Muscle of leg (tissue), 3 donors: ENCODE measurements at regions not wholly inside any gene's neighbourhood (a gene's known extent, or its start where the extent isn't known, plus 50 kb on each side); places are given as distances from the start of the nearest gene placed in this dataset.
"Not testable (repeated sequence)": the region's sequence is repeated elsewhere in the genome, so short reads cannot be mapped to it uniquely, and the experiment has no call there.

Experiments used
- DNase-seq: peaks from one replicate; pipeline ENCODE4 v3.0.0; 2013
- H3K27ac ChIP-seq: one replicate; pipeline ENCODE4 v1.5.1; 2013; ENCODE audit warnings: mild to moderate bottlenecking, low read length, control low read depth
- H3K27me3 ChIP-seq: one replicate; pipeline ENCODE4 v1.6.1; 2013; ENCODE audit warnings: low read length; ENCODE audit not compliant: control insufficient read depth, insufficient read depth
- H3K36me3 ChIP-seq: one replicate; pipeline ENCODE4 v1.6.1; 2013; ENCODE audit warnings: low read length; ENCODE audit not compliant: control insufficient read depth, insufficient read depth
- H3K4me1 ChIP-seq: one replicate; pipeline ENCODE4 v1.6.1; 2013; ENCODE audit warnings: low read length; ENCODE audit not compliant: control insufficient read depth, insufficient read depth
- H3K4me3 ChIP-seq: one replicate; pipeline ENCODE4 v1.5.1; 2013; ENCODE audit warnings: low read length, control low read depth
- H3K9me3 ChIP-seq: replicated peaks from 2 replicates; pipeline ENCODE4 v1.6.1; 2013; ENCODE audit warnings: low read depth, low read length; ENCODE audit not compliant: control insufficient read depth
- WGBS: methylation state at CpG from one replicate; pipeline ENCODE4 v1.1.5; 2013; ENCODE audit warnings: missing lambda C conversion rate; ENCODE audit not compliant: insufficient coverage; 5-methylcytosine and 5-hydroxymethylcytosine counted together

DNA sequence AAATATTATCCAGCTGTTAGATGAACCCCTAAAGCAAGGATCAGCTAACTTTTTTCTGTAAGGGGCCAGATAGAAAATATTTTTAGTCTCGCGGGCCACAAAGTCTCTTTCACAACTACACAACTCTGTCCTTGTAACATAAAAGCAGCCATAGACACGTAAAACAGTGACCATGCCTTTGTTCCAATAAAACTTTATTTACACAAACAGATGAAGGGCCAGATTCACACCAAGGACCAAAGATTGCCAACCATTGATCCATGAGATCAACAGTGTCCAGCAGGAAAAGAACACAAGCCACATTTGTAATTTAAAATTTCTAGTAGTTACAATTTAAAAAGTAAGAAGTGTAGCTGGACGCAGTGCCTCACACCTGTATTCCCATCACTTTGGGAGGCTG lies 109.7 kb downstream of the PHETA1 start:
- no peak for DNase-seq
- no peak overlapping the region for H3K27ac ChIP-seq
- H3K4me1 ChIP-seq, result no peaks in the 10 kb centered on the region
- H3K27me3 ChIP-seq, result peaks cover 3% of the 10 kb centered on the region
- H3K9me3 ChIP-seq, result no peaks in the 10 kb centered on the region
- no peak overlapping the region for H3K4me3 ChIP-seq
- WGBS, result 86% methylated on average over 1 of the region's 4 CpGs
- H3K36me3 ChIP-seq, result no peaks in the 10 kb centered on the region

DNA sequence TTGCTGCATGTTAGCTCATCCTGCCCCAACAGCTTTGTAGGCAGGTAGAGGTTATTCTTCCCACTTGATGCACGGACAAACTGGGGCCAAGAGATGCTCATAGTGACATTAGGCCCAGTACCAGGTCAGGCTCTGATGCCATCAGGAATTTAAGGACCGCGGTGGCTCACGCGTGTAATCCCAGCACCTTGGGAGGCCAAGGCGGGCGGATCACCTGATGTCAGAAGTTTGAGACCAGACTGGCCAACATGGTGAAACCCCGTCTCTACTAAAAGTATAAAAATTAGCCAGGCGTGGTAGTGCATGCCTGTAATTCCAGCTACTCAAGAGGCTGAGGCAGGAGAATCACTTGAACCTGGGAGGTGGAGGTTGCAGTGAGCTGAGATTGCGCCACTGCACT lies 110.8 kb downstream of the PHETA1 start:
- 87% methylated on average over 5 of the region's 10 CpGs for WGBS
- H3K9me3 ChIP-seq, H3K4me3 ChIP-seq, H3K36me3 ChIP-seq, DNase-seq, H3K27ac ChIP-seq, H3K4me1 ChIP-seq: not testable (repeated sequence)
- peaks cover 11% of the 10 kb centered on the region for H3K27me3 ChIP-seq

DNA sequence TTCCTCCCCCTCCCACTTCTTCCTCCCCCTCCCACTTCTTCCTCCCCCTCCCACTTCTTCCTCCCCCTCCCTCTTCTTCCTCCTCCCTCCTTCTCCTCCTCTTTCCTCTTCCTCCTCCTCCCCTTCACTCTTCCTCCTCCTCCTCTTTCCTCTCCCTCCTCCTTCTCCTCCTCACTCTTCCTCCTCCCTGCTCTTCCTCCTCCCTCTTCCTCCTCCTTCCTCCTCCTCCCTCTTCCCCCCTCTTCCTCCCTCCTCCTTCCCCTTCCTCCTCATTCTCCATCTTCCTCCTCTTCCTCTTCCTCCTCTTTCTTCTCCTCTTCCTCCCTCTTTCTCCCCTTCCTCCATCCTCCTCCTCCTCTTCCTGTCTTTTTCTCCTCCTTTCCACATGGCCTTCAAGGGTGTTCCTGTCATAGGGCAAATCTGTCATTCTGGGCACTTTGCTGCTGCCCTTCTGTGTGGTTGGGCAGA lies 111.4 kb downstream of the PHETA1 start:
- H3K4me3 ChIP-seq, result no peak overlapping the region
- no peaks in the 10 kb centered on the region for H3K9me3 ChIP-seq
- no peak for DNase-seq
- H3K36me3 ChIP-seq, result no peaks in the 10 kb centered on the region
- H3K4me1 ChIP-seq, result no peaks in the 10 kb centered on the region
- H3K27me3 ChIP-seq, result peaks cover 15% of the 10 kb centered on the region
- no peak overlapping the region for H3K27ac ChIP-seq

DNA sequence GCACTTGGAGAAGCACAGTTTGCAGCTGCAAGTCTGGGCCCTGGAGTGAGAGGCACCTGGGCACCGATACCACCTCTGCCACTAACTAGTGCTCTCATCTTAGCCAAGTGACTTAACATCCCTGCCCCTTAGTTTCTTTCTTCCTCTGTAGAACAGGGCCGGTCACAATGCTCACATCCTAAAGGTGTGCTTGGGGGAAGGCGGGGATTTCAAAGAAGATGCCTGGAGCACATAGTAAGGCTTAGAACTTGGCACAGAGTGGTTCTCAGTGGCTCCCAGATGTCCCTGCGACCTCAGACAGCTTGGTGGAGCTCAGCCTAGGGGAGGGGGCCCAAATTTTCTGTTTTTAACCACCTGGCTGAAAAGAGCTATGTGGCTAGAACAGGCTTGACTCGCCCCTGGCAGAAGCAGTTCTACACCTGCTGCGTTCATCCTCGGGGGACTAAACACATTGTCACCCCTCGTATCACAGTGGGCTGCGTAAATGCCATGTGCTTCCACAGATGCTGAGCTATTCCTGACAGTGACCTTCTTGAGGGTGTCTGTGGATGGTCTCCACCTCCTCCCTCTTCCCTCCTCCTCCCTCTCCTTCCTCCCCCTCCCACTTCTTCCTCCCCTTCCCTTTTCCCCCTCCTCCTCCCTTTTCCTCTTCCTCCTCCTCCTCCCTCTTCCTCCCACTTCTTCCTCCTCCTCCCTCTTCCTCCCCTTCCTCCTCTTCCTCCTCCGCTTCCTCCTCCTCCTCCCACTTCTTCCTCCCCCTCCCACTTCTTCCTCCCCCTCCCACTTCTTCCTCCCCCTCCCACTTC lies 112.1 kb downstream of the PHETA1 start:
- WGBS, result 51% methylated on average over 7 of the region's 10 CpGs
- no peak for DNase-seq
- H3K27ac ChIP-seq, result no peak overlapping the region

DNA sequence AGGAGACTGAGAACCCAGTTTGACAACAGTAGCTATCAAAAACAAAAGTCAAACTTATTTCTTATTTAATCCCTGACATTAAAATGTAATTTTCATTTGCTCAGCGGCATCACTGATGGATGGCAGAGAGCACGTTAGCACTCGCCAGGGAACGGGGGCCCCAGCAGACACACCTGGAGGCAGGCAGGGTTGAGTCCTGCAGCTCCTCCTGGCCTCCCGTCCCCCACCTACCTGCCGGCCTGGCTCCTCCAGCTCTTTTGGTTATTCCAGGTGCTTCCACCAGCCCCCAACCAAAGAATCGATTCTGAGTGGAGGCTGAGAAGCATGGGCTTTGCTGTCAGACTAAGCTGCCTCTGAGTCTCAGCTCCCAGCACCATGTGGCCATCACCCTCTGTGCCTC lies 113.6 kb downstream of the PHETA1 start:
- H3K27ac ChIP-seq, result no peak overlapping the region
- 64% methylated on average over 7 of the region's 7 CpGs for WGBS
- peaks cover 25% of the 10 kb centered on the region for H3K27me3 ChIP-seq
- H3K9me3 ChIP-seq, result no peaks in the 10 kb centered on the region
- DNase-seq, result no peak
- H3K4me3 ChIP-seq, result no peak overlapping the region
- H3K4me1 ChIP-seq, result no peaks in the 10 kb centered on the region
- H3K36me3 ChIP-seq, result no peaks in the 10 kb centered on the region

More for the DNA sequence above, 112.1 kb downstream of the PHETA1 start:
- no peaks in the 10 kb centered on the region for H3K9me3 ChIP-seq
- no peak overlapping the region for H3K4me3 ChIP-seq
- no peaks in the 10 kb centered on the region for H3K4me1 ChIP-seq
- H3K36me3 ChIP-seq, result no peaks in the 10 kb centered on the region
- H3K27me3 ChIP-seq, result peaks cover 21% of the 10 kb centered on the region

DNA sequence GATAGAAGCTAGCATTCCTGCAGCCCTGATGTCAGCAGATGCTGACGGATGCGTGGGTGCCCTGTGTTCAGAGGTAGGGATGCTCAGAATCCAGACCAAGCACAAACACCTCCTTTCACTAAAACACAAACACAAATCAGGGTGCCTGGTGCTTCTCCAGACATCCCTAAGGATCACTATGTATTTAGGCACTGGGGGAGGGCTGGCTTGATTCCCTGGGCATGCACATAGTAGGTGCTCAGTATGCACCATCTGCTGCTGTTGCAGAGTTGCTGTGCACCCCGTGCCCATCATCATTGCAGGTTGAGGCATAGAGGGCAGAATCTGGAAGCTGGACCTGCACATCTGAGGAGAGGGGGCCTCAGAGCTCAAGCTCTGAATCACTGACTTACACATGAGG lies 114.8 kb downstream of the PHETA1 start:
- peaks cover 28% of the 10 kb centered on the region for H3K27me3 ChIP-seq
- 75% methylated on average over 1 of the region's 3 CpGs for WGBS

DNA sequence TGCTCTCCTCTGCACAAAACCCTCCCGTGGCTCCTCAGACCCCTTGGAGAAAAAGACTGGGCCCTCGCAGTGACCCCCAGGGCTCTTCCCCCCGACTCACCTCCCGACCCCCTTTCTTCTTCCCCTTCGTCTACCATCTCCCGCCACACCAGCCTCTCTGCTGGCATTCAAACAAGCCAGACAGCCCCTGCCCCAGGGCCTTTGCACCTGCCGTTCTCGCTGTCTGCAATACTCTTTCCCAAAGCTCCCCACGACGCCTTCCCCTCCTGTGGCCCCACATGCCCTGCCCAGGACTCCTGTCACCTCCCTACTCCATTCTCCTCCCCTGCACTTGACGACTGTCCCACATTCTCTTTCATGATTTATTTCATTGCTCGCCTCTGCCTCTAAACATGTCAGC lies 115.7 kb downstream of the PHETA1 start:
- Histone ChIP-seq H3K27me3 (peaks cover 31% of the 10 kb centered on the region), H3K27ac (no peak overlapping the region), H3K4me3 (no peak overlapping the region), H3K9me3 (no peaks in the 10 kb centered on the region), H3K4me1 (no peaks in the 10 kb centered on the region), H3K36me3 (no peaks in the 10 kb centered on the region)
- 78% methylated on average over 11 of the region's 12 CpGs for whole genome bisulfite sequencing
- no peak for DNase-seq

More for the DNA sequence above, 114.8 kb downstream of the PHETA1 start:
- Histone ChIP-seq H3K9me3 (no peaks in the 10 kb centered on the region), H3K36me3 (no peaks in the 10 kb centered on the region), H3K27ac (no peak overlapping the region), H3K4me1 (no peaks in the 10 kb centered on the region), H3K4me3 (no peak overlapping the region)
- DNase-seq, result no peak

DNA sequence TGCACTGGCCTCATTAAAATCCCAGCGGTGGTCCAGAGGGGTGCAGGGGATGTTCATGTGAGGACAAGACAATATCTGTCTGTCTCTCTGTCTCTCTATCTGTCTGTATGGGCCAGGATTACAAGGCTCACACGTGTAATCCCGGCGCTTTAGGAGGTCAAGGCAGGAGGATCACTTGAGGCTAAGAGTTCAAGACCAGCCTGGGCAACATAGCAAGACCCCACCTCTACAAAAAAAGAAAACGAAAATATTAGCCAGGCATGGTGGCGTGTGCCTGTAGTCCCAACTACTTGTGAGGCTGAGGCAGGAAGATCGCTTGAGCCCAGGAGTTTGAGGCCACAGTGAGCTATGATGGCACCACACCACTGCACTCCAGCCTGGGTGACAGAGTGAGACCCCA lies 117.1 kb downstream of the PHETA1 start:
- Histone ChIP-seq H3K27me3 (peaks cover 31% of the 10 kb centered on the region), H3K4me3 (no peak overlapping the region), H3K36me3 (no peaks in the 10 kb centered on the region), H3K9me3 (no peaks in the 10 kb centered on the region), H3K4me1 (no peaks in the 10 kb centered on the region), H3K27ac (no peak overlapping the region)
- 100% methylated on average over 2 of the region's 7 CpGs for WGBS
- no peak for DNase-seq

DNA sequence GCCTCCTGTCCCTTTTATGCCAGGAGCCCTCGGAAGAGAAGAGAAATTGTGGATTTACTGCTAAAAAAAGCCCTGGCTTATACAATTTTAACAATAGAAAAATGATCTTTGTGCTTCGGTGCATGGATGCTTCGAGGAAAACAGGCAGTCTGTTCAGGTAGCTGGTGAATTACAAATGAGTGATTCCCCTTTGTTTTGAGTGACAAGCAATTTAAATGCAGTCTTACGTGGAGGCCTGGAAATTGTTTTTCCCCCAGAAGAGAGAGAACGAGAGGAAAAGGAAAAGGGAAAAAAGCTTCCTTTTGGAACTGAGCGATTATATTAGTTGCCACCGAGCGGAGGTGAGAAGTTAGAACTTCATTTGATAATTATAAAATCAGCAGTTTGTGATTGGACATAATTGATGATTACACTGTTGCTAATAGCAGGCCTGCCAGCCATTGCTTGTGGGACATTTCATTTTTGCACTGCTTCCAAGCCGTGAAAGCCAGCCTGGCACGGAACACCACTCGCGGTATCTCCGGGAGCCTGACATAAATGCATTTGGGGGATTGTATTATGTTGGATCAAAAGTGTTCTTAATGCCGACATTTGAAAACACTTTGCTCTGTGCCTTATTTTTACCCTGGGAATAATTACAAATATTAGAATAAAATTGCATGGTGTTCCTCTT lies 117.7 kb downstream of the PHETA1 start:
- DNase-seq, result no peak
- H3K36me3 ChIP-seq, result no peaks in the 10 kb centered on the region
- WGBS, result 67% methylated on average over 10 of the region's 14 CpGs
- H3K9me3 ChIP-seq, result no peaks in the 10 kb centered on the region
- H3K4me1 ChIP-seq, result no peaks in the 10 kb centered on the region
- peaks cover 31% of the 10 kb centered on the region for H3K27me3 ChIP-seq
- no peak overlapping the region for H3K4me3 ChIP-seq
- no peak overlapping the region for H3K27ac ChIP-seq

DNA sequence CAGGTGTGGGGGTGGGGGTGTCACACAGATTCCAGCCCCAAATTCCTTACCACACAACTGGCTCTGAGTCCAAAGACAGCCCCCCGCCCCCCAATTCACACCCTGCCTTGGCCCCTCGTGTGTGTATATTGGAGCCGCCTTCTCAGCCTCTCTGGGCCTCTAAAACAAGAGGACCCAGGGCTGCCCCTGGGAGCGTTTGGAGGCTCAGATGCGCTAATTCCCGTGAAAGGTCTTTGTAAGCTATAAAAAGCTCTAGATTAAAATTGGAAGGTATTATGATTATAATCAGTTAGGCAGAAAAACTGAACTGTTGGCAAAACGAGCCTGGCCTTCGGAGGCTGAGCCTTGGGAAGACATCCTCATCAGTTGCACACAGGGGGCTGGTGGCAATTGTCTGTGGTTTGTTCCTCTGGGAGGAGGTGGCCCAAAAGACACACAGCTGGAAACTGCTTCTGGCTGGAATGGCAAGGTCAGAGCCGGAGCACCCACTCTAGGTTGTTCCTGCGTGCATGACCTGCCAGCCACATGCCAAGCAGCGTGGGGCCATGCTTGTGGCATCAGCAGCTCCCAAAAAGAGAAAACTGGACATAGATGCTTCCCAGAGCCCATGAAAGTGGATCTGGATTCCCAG lies 118.5 kb downstream of the PHETA1 start:
- no peak overlapping the region for H3K27ac ChIP-seq
- H3K4me1 ChIP-seq, result no peaks in the 10 kb centered on the region
- H3K36me3 ChIP-seq, result no peaks in the 10 kb centered on the region
- no peak for DNase-seq
- WGBS, result 63% methylated on average over 9 of the region's 11 CpGs
- peaks cover 31% of the 10 kb centered on the region for H3K27me3 ChIP-seq
- H3K9me3 ChIP-seq, result no peaks in the 10 kb centered on the region
- no peak overlapping the region for H3K4me3 ChIP-seq
